Pancreas (tissue), 10 donors: ENCODE measurements at regions not wholly inside any gene's neighbourhood (a gene's known extent, or its start where the extent isn't known, plus 50 kb on each side); places are given as distances from the start of the nearest gene placed in this dataset.

Experiments used
- ATAC-seq, 4 donors: fragments of 200-7000 bp; cut with Tn5 transposase; one replicate each; pipeline versions ENCODE4 v1.8.0 to v1.9.1; 2020; ENCODE audit warnings: mild to moderate bottlenecking in 4 of 4, moderate library complexity in 4 of 4
- DNase-seq, 6 donors: peaks; one replicate each; pipeline ENCODE4 v3.0.0-alpha.2; 2020
- FAIRE-seq: peaks from 2 replicates; lab custom pipeline; 2012; peaks lifted over from hg19 to GRCh38; lab: Jason Lieb, UNC
- H3K27ac ChIP-seq, 4 donors: fragments of 200-600 bp; sonication (generic); 1 replicate in 3 of 4; 2 replicates in 1 of 4; pipeline versions ENCODE4 v1.5.0 to v1.8.0; 2020
- H3K27me3 ChIP-seq, 4 donors: fragments of 200-600 bp; one replicate each; pipeline ENCODE4 v1.8.0; 2021
- H3K36me3 ChIP-seq, 3 donors: fragments of 200-600 bp; sonication (generic) in 1 of 3; one replicate each; pipeline versions ENCODE4 v1.5.0 to v1.8.0; 2020 to 2021
- H3K4me1 ChIP-seq, 3 donors: fragments of 200-600 bp; one replicate each; pipeline ENCODE4 v1.8.0; 2021
- H3K4me3 ChIP-seq, 4 donors: fragments of 200-600 bp; sonication (generic) in 2 of 4; one replicate each; pipeline versions ENCODE4 v1.5.0 to v1.8.0; 2020 to 2021
- H3K9me3 ChIP-seq, 4 donors: fragments of 200-600 bp; one replicate each; pipeline ENCODE4 v1.8.0; 2021
- CTCF ChIP-seq, 4 donors: fragments of 200-600 bp; sonication (generic) in 3 of 4; IDR thresholded peaks; one replicate each; pipeline versions ENCODE4 v1.5.0 to v1.8.0; 2021; ENCODE audit warnings: antibody characterized with exemption in 4 of 4
- WGBS, 2 donors: extraction: QIAGEN DNeasy Blood & Tissue Kit; methylation state at CpG; one replicate each; pipeline ENCODE4 v1.1.7; 2013; 5-methylcytosine and 5-hydroxymethylcytosine counted together
- intact Hi-C, 3 donors: fragments of 100-400 bp; cut with DNase I; formaldehyde crosslinking; loops; one replicate each; pipeline versions ENCODE4 v1.11.1 to v1.14.2; 2022
- donor health status: healthy with polysubstance abuse.
- donor health status: DM: no; HTN: no; CAD: no; lungs with moderate emphysema.
- donor health status: DM: no; HTN: no; CAD: no.
- donor health status: control.
- donor health status: control.
- donor health status: Bipolar disorder and iron deficiency.
- donor health status: DM: yes; HTN: yes; CAD: no.
- donor health status: DM: no; HTN: no; CAD: no.
- donor health status: DM: no; HTN: no; CAD: no.
- donor health status: DM: yes; HTN: yes; CAD: no.

DNA sequence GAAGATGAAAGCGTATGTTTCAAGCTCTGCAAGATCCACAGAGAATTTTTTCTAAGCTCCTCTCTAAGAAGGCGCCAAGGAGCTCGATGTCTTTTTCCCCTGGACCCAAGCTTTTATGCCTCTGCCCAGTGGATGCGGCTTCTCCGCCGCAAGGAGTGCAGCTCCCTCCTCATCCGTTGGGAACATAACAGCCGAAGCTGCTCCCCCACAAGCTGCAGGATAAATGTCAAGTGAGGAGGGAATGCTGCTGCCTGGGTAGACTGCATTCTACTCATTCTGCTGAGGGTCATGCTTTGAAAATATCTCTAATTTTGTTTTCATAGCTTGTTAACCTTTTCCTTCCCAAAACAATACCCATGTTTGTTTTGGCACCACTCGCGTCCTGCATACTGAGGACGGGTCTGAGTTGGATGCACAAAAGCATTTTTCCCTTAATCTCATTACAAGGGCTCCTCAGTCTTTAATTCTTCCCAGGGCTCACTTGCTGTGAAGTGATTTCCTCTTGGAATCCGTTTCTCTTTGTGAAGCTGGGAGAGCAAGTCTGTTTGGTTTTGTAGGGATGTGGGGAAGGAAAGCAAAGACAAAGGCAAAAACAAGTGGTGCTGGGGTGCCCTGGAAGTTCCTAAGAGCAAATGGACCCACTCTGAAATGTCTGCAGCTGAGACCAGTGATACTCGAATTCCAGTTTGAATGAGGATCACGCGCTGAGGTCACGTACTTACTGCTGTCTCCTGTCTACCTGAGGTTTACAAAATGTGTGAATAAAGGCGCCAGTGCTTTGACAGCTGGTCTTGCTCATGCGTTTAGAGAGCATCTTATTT, 134.0 kb upstream of the IRF2BP2 start:
- H3K4me3 ChIP-seq: no peak overlapping the region
- DNase-seq: no peak
- no peaks in the 10 kb centered on the region for H3K4me1 ChIP-seq
- H3K27me3 ChIP-seq: no peaks in the 10 kb centered on the region
- no peak for TF ChIP-seq CTCF (IDR thresholded peaks at IDR 0.05)
- no peaks in the 10 kb centered on the region for H3K36me3 ChIP-seq
- 52 to 59% methylated on average over 18 of the region's 18 CpGs for WGBS, 2 donors
- FAIRE-seq: no peak
- peak in 1 of 4 donors; percentile 30 for ATAC-seq
- H3K9me3 ChIP-seq: no peaks in the 10 kb centered on the region
- H3K27ac ChIP-seq: peak overlapping the region in 1 of 4 donors; percentile 3
- intact Hi-C loops: no loop called here

DNA sequence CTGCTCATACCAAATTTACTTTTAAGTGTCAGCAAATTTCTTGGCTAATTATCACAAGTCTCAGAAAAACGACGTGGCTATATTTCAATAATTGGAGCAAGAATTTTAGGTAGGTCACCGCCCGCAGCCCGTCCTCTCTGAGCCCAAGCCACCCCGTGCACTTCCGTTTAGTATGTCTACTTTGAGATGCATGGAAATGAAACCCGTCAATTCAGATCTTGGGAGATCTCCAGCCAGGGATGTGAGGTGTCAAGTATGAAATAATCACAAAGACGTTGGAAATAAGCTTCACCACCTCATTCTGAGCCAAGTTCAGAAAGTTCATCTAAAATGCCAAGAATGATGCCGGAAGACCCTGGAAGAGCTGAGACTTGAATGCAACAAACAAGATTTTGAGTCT, 132.6 kb upstream of the IRF2BP2 start:
- no peaks in the 10 kb centered on the region for H3K4me1 ChIP-seq
- TF ChIP-seq CTCF (IDR thresholded peaks at IDR 0.05): no peak
- H3K9me3 ChIP-seq: no peaks in the 10 kb centered on the region
- no peak overlapping the region for H3K4me3 ChIP-seq
- no peaks in the 10 kb centered on the region for H3K27me3 ChIP-seq
- H3K36me3 ChIP-seq: no peaks in the 10 kb centered on the region
- FAIRE-seq (no peak), ATAC-seq (no peak), DNase-seq (no peak)
- WGBS, 2 donors: 74 to 77% methylated on average over 10 of the region's 10 CpGs
- intact Hi-C loops: no loop called here
- H3K27ac ChIP-seq: no peak overlapping the region

DNA sequence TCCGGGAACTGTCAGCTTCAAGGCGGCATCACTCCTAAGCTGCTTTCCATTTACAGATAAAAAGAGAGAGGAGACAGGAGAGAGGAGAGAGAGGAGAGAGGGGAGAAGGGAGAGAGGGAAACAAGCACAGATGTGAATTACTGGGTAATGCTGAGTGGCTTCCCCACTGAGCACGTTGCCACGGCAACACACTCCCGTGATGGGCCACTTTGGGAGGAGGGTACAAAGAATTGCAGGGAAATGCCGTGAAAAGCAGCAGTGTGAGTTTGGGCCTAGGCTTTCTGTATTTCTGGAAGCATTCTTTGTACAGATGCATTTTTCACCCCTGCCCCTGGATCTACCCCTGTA, 128.0 kb upstream of the IRF2BP2 start:
- peak in 2 of 4 donors; percentile 37 to 64 for ATAC-seq

DNA sequence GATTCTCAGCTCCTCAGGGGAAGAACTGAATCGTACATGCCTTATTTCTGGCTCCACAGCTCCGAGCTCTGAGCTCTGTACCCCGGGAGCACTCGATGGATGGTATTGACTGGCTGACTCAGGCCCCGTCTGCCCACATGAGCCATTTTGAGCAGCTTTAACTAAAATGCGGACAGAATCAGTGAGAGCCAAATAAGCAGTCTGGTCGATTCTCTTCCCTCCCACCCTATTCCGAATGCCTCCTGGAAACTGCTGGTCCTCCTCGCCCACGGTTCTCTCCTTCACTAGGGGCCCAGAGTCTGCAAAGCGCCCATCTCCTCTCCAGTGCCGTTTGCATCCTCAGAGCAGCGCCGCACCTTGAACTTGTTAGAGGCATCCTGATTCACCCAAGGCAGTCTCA, 125.9 kb upstream of the IRF2BP2 start:
- ATAC-seq: no peak
- no peaks in the 10 kb centered on the region for H3K9me3 ChIP-seq
- DNase-seq: no peak
- H3K4me3 ChIP-seq: no peak overlapping the region
- intact Hi-C loops: no loop called here
- no peak for TF ChIP-seq CTCF (IDR thresholded peaks at IDR 0.05)
- no peak for FAIRE-seq
- no peaks in the 10 kb centered on the region for H3K4me1 ChIP-seq
- 89 to 93% methylated on average over 14 of the region's 14 CpGs for WGBS, 2 donors
- no peaks in the 10 kb centered on the region for H3K36me3 ChIP-seq
- H3K27ac ChIP-seq: no peak overlapping the region
- H3K27me3 ChIP-seq: no peaks in the 10 kb centered on the region

More for the DNA sequence above, 128.0 kb upstream of the IRF2BP2 start:
- Histone ChIP-seq H3K27me3 (no peaks in the 10 kb centered on the region), H3K27ac (no peak overlapping the region), H3K4me1 (no peaks in the 10 kb centered on the region), H3K36me3 (no peaks in the 10 kb centered on the region), H3K4me3 (no peak overlapping the region), H3K9me3 (no peaks in the 10 kb centered on the region)
- no peak for DNase-seq
- intact Hi-C loops: no loop called here
- TF ChIP-seq CTCF (IDR thresholded peaks at IDR 0.05): no peak
- FAIRE-seq: no peak
- WGBS, 2 donors: 85 to 93% methylated on average over 6 of the region's 6 CpGs

DNA sequence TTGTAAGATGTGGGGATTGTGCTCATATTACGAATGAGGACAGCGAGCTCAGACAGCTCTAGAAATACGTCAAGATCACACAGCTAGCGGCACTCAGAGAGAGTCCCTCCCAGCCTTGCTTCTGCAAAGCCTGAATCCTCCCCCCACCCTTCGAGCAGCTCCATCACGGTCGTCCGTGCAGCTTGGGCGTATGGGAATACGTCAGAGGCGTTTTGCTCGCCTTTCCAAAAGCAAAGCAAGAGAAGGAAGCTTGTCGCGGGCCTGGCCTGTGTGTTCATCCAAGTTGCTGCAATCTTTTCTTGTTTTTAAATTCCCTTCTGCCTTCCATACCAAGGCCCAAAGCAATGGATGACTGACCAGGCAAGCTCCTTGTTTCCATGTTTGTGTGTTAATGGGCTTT, 125.5 kb upstream of the IRF2BP2 start:
- DNase-seq (no peak), ATAC-seq (no peak), FAIRE-seq (no peak)
- Histone ChIP-seq H3K9me3 (no peaks in the 10 kb centered on the region), H3K27me3 (no peaks in the 10 kb centered on the region), H3K4me3 (no peak overlapping the region), H3K36me3 (no peaks in the 10 kb centered on the region), H3K27ac (no peak overlapping the region), H3K4me1 (no peaks in the 10 kb centered on the region)
- intact Hi-C loops: no loop called here
- no peak for TF ChIP-seq CTCF (IDR thresholded peaks at IDR 0.05)
- 94 to 95% methylated on average over 14 of the region's 14 CpGs for WGBS, 2 donors
